ENCODE measurements at regions not wholly inside any gene's neighbourhood (a gene's known extent, or its start where the extent isn't known, plus 50 kb on each side); places are given as distances from the start of the nearest gene placed in this dataset.

GRCh38 chr16:60582528-60582927 is 1453.7 kb downstream of the CDH8 start (continued):
- no peak for TF ChIP-seq TAF1 (IDR thresholded peaks at IDR 0.05; ENCODE audit: control insufficient read depth, extremely low read depth, insufficient read depth, low read length, severe bottlenecking)

GRCh38 chr16:60566901-60567300 is 1469.3 kb downstream of the CDH8 start:
- no peaks in the 10 kb centered on the region for H3K79me2 ChIP-seq (ENCODE audit: control insufficient read depth, insufficient read depth, low read length)
- H2AFZ ChIP-seq (ENCODE audit: low read depth, low read length), result no peak overlapping the region
- CTCF ChIA-PET (ENCODE audit: low intra/inter-chr PET ratio), result no interaction called here
- H4K20me1 ChIP-seq (replicated peaks; ENCODE audit: control insufficient read depth, insufficient read depth, low read length), result no peaks in the 10 kb centered on the region
- FAIRE-seq (no peak), DNase-seq (ENCODE audit: extremely low read depth in 1 of 4, low spot score in 3 of 4) (no peak), ATAC-seq (no peak)
- intact Hi-C loops (cut with micrococcal nuclease) (no loop called here), in situ Hi-C loops (cut with MboI) (no loop called here)
- H3K4me1 ChIP-seq (replicated peaks in 1 of 2; ENCODE audit: control insufficient read depth in 2 of 2, insufficient read depth in 2 of 2, low read length in 2 of 2), result no peaks in the 10 kb centered on the region
- no TSS peak for BruUV-seq (replicated peaks)
- no peak overlapping the region for H3K27ac ChIP-seq (ENCODE audit: extremely low read depth, low read depth, low read length)
- no peaks in the 10 kb centered on the region for H3K27me3 ChIP-seq (ENCODE audit: control insufficient read depth in 2 of 2, insufficient read depth in 2 of 2, low read length in 2 of 2)
- no peaks in the 10 kb centered on the region for H3K36me3 ChIP-seq (ENCODE audit: control insufficient read depth, insufficient read depth, low read length)
- no peak overlapping the region for H3K9ac ChIP-seq (ENCODE audit: insufficient read depth in 1 of 2, low read depth in 2 of 2, low read length in 2 of 2)
- POLR2A ChIA-PET, result no interaction called here
- no peaks in the 10 kb centered on the region for H3K9me1 ChIP-seq (ENCODE audit: control insufficient read depth, insufficient read depth, low read length)
- no peak overlapping the region for H3K4me3 ChIP-seq
- no peak overlapping the region for H3K4me2 ChIP-seq (ENCODE audit: insufficient read depth, low read length)
- H3K9me3 ChIP-seq (replicated peaks; ENCODE audit: control insufficient read depth, insufficient read depth, low read depth, low read length), result no peaks in the 10 kb centered on the region
- TF ChIP-seq MBD1 (CRISPR knock-in tag; IDR thresholded peaks at IDR 0.05), result no peak
- TF ChIP-seq ZBTB2 (IDR thresholded peaks at IDR 0.05), result no peak
- no peak for TF ChIP-seq TEAD2 (tag; IDR thresholded peaks at IDR 0.05)
- TF ChIP-seq ZFX (CRISPR knock-in tag; IDR thresholded peaks at IDR 0.05), result no peak
- no peak for TF ChIP-seq ZNF76 (CRISPR knock-in tag; IDR thresholded peaks at IDR 0.05; ENCODE audit: borderline replicate concordance)
- no peak for TF ChIP-seq XRCC5 (IDR thresholded peaks at IDR 0.05; ENCODE audit: low read depth, low read length)
- no peak for TF ChIP-seq XRCC3 (IDR thresholded peaks at IDR 0.05)
- TF ChIP-seq THRA (IDR thresholded peaks at IDR 0.05), result no peak
- TF ChIP-seq ARID3A (IDR thresholded peaks at IDR 0.05; ENCODE audit: borderline replicate concordance, low read depth, low read length), result no peak
- no peak for TF ChIP-seq ZNF785 (CRISPR knock-in tag; IDR thresholded peaks at IDR 0.05)
- no peak for TF ChIP-seq ZC3H4 (CRISPR knock-in tag; IDR thresholded peaks at IDR 0.05; ENCODE audit: borderline replicate concordance)
